Keratinocyte (primary cell): ENCODE measurements at regions not wholly inside any gene's neighbourhood (a gene's known extent, or its start where the extent isn't known, plus 50 kb on each side); places are given as distances from the start of the nearest gene placed in this dataset.

Source experiments
- DNase-seq: peaks from one replicate; pipeline ENCODE4 v3.0.0-alpha.2; 2011; ENCODE audit warnings: low read depth, missing footprints, low spot score
- FAIRE-seq: peaks from 2 replicates; lab custom pipeline; 2011; peaks lifted over from hg19 to GRCh38; lab: Jason Lieb, UNC
- H2AFZ ChIP-seq: 2 replicates; pipeline ENCODE4 v1.6.0; 2012; ENCODE audit warnings: low read length, control low read depth, inconsistent platforms; ENCODE audit not compliant: control insufficient read depth
- H3K27ac ChIP-seq: 2 replicates; pipeline ENCODE4 v1.5.1; 2011; ENCODE audit warnings: low read length; ENCODE audit not compliant: control insufficient read depth, insufficient read depth
- H3K27me3 ChIP-seq: 3 replicates; pipeline ENCODE4 v1.6.0; 2011; ENCODE audit warnings: low read length; ENCODE audit not compliant: control insufficient read depth, insufficient read depth; ENCODE audit errors: extremely low read depth
- H3K36me3 ChIP-seq, 2 experiments: 2 replicates in 1 of 2; 3 replicates in 1 of 2; pipeline ENCODE4 v1.5.1; 2011; ENCODE audit warnings: low read length in 2 of 2, mild to moderate bottlenecking in 1 of 2; ENCODE audit not compliant: control insufficient read depth in 2 of 2, insufficient read depth in 2 of 2; ENCODE audit errors: extremely low read depth in 1 of 2
- H3K4me1 ChIP-seq: 3 replicates; pipeline ENCODE4 v1.5.1; 2011; ENCODE audit warnings: low read length; ENCODE audit not compliant: control insufficient read depth, insufficient read depth; ENCODE audit errors: extremely low read depth
- H3K4me2 ChIP-seq: 3 replicates; pipeline ENCODE4 v1.6.0; 2011; ENCODE audit warnings: low read depth, low read length; ENCODE audit not compliant: control insufficient read depth, insufficient read depth; ENCODE audit errors: extremely low read depth
- H3K4me3 ChIP-seq, 3 experiments: fragments of 200-600 bp in 1 of 3; sonication (generic) in 1 of 3; 2 replicates in 2 of 3; 3 replicates in 1 of 3; pipeline ENCODE4 v1.5.1; 2011 to 2016; ENCODE audit warnings: low read length in 3 of 3, mild to moderate bottlenecking in 3 of 3, control low read depth in 2 of 3, inconsistent platforms in 1 of 3, low read depth in 1 of 3, mixed read lengths in 1 of 3, mixed run types in 1 of 3, moderate library complexity in 1 of 3; ENCODE audit not compliant: control insufficient read depth in 2 of 3, insufficient read depth in 2 of 3; ENCODE audit errors: extremely low read depth in 1 of 3
- H3K79me2 ChIP-seq: 2 replicates; pipeline ENCODE4 v1.6.0; 2012; ENCODE audit warnings: low read length; ENCODE audit not compliant: control insufficient read depth, insufficient read depth
- H3K9ac ChIP-seq: 3 replicates; pipeline ENCODE4 v1.6.0; 2011; ENCODE audit warnings: low read length; ENCODE audit not compliant: control insufficient read depth, insufficient read depth; ENCODE audit errors: extremely low read depth
- H3K9me1 ChIP-seq: 3 replicates; pipeline ENCODE4 v1.6.0; 2011; ENCODE audit warnings: low read length; ENCODE audit not compliant: control insufficient read depth, insufficient read depth; ENCODE audit errors: extremely low read depth
- H3K9me3 ChIP-seq: 2 replicates; pipeline ENCODE4 v1.5.1; 2012; ENCODE audit warnings: low read depth, low read length; ENCODE audit not compliant: control insufficient read depth
- H4K20me1 ChIP-seq: 3 replicates; pipeline ENCODE4 v1.6.0; 2011; ENCODE audit warnings: low read length; ENCODE audit not compliant: control insufficient read depth, insufficient read depth; ENCODE audit errors: extremely low read depth
- EZH2 ChIP-seq: IDR thresholded peaks from one replicate; pipeline ENCODE4 v1.6.1; 2012; ENCODE audit warnings: inconsistent platforms, mild to moderate bottlenecking, low read length, moderate library complexity
- dilution Hi-C: fragments of 300-500 bp; cut with MboI; formaldehyde crosslinking; loops from one replicate; pipeline ENCODE4 v1.7.0; 2020; ENCODE audit warnings: low sequenced_read_pairs; ENCODE audit not compliant: extremely low pct_ligation_motif_present
- TF ChIP-seq, protein P1 (sequence below), 3 experiments: IDR thresholded peaks in 1 of 3; conservative IDR thresholded peaks in 1 of 3; optimal IDR thresholded peaks in 1 of 3; 2 replicates in 2 of 3; 3 replicates in 1 of 3; pipeline versions ENCODE3 to v1.5.1; 2011; ENCODE audit warnings: low read length in 3 of 3, mild to moderate bottlenecking in 3 of 3, moderate library complexity in 2 of 3, control low read depth in 1 of 3, inconsistent platforms in 1 of 3; ENCODE audit not compliant: insufficient read depth in 2 of 3; ENCODE audit errors: extremely low read depth in 1 of 3

DNA sequence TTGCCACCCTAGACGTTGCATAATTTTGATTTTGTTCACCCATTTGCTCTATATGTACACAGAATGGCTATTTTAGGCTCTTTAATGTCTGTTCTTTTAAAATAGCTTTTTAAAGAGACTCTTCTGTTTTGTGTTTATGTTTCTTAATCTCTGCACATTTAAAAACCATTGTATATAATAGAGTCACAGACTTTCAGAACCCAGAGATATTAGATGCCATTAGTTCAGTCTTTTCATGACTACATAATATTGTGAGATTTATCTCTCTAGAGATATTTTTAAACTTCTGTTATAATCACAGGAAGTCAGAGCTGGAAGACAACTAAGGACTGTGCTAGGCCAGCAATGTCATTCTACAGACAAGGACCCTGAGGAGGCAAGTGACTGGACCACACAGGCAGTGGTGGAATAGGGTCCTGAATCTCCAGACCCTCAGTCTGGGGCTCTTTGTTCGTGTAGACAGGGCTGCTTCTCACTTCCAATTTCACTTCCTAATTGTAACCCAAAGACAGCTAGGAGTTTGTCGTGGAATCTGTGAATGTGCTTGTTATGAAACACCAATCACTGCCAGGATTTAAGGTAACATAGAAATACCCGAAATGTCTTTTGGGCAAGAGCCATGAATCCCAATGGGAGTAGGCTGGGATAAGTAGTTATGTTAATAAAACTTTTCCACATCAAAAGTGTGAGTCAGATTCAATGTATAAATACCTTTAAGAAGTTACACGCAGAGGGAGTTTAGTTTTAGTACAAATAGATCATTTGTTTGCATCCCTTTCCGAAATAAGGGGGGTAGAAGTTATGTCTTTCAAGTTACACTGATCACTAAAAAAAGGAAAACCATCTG lies 165.2 kb upstream of the ROPN1 start:
- no peak for TF ChIP-seq EZH2
- TF ChIP-seq, protein P1, sequence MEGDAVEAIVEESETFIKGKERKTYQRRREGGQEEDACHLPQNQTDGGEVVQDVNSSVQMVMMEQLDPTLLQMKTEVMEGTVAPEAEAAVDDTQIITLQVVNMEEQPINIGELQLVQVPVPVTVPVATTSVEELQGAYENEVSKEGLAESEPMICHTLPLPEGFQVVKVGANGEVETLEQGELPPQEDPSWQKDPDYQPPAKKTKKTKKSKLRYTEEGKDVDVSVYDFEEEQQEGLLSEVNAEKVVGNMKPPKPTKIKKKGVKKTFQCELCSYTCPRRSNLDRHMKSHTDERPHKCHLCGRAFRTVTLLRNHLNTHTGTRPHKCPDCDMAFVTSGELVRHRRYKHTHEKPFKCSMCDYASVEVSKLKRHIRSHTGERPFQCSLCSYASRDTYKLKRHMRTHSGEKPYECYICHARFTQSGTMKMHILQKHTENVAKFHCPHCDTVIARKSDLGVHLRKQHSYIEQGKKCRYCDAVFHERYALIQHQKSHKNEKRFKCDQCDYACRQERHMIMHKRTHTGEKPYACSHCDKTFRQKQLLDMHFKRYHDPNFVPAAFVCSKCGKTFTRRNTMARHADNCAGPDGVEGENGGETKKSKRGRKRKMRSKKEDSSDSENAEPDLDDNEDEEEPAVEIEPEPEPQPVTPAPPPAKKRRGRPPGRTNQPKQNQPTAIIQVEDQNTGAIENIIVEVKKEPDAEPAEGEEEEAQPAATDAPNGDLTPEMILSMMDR (optimal IDR thresholded peaks at IDR 0.05 in 1 of 3, IDR thresholded peaks at IDR 0.05 in 1 of 3, conservative IDR thresholded peaks at IDR 0.05 in 1 of 3; ENCODE audit: extremely low read depth in 1 of 3, insufficient read depth in 2 of 3, low read length in 3 of 3) = no peak
- Histone ChIP-seq H3K27ac (no peak overlapping the region), H3K9ac (no peak overlapping the region), H3K27me3 (peaks cover 17% of the 10 kb centered on the region), H3K9me3 (no peaks in the 10 kb centered on the region), H3K79me2 (no peaks in the 10 kb centered on the region), H2AFZ (no peak overlapping the region), H3K4me3 (no peak overlapping the region), H3K4me1 (no peaks in the 10 kb centered on the region), H3K9me1 (no peaks in the 10 kb centered on the region), H3K36me3 (no peaks in the 10 kb centered on the region), H4K20me1 (no peaks in the 10 kb centered on the region), H3K4me2 (no peak overlapping the region)
- no peak for FAIRE-seq
- no peak for DNase-seq
- dilution Hi-C loops = no loop called here

DNA sequence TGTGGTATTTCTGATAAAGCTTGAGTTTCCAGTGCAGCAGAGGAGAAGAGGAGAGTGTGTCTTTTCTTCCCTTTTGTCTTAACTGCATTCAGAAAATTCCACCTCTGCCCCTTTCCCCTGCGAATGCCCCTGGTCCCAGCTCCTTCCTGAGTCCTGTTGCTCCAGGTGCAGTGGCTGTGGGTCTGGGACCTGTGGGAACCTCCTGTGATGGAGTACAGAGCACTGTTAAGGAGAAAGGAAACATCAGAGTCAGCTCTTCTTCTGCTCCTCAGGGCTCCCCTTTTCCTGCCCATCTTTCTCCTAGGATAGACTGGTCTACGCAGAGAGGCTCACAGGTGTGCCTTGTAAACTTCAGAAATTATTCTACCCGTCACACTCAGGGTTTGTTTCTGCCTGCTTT lies 165.8 kb upstream of the ROPN1 start:
- FAIRE-seq (no peak), DNase-seq (no peak)
- Histone ChIP-seq H3K27ac (no peak overlapping the region), H3K9me1 (no peaks in the 10 kb centered on the region), H3K79me2 (no peaks in the 10 kb centered on the region), H3K36me3 (no peaks in the 10 kb centered on the region), H3K27me3 (peaks cover 17% of the 10 kb centered on the region), H3K9me3 (no peaks in the 10 kb centered on the region), H3K4me1 (no peaks in the 10 kb centered on the region), H3K4me3 (no peak overlapping the region), H3K4me2 (no peak overlapping the region), H3K9ac (no peak overlapping the region), H4K20me1 (no peaks in the 10 kb centered on the region), H2AFZ (no peak overlapping the region)
- TF ChIP-seq EZH2 = no peak
- TF ChIP-seq, protein P1 (optimal IDR thresholded peaks at IDR 0.05 in 1 of 3, IDR thresholded peaks at IDR 0.05 in 1 of 3, conservative IDR thresholded peaks at IDR 0.05 in 1 of 3; ENCODE audit: extremely low read depth in 1 of 3, insufficient read depth in 2 of 3, low read length in 3 of 3) = no peak
- dilution Hi-C loops = no loop called here
